ENCODE measurements at regions not wholly inside any gene's neighbourhood (a gene's known extent, or its start where the extent isn't known, plus 50 kb on each side); places are given as distances from the start of the nearest gene placed in this dataset.

GRCh38 chr6:19032591-19033295 is 645.6 kb downstream of the RNF144B start:
- TF ChIP-seq EZH2 (IDR thresholded peaks at IDR 0.05; ENCODE audit: borderline replicate concordance, low read length) (no peak), CTCF (IDR thresholded peaks at IDR 0.05; ENCODE audit: low read length) (no peak)

All from OCI-LY1 (cell line).